Renal cortex interstitium (tissue), 11 donors: ENCODE measurements at regions not wholly inside any gene's neighbourhood (a gene's known extent, or its start where the extent isn't known, plus 50 kb on each side); places are given as distances from the start of the nearest gene placed in this dataset.

Experiments
- DNase-seq, 11 donors: peaks; one replicate each; pipeline ENCODE4 v3.0.0-alpha.2; 2013; ENCODE audit warnings: low read depth in 9 of 11, low spot score in 4 of 11; ENCODE audit errors: extremely low read depth in 1 of 11

DNA sequence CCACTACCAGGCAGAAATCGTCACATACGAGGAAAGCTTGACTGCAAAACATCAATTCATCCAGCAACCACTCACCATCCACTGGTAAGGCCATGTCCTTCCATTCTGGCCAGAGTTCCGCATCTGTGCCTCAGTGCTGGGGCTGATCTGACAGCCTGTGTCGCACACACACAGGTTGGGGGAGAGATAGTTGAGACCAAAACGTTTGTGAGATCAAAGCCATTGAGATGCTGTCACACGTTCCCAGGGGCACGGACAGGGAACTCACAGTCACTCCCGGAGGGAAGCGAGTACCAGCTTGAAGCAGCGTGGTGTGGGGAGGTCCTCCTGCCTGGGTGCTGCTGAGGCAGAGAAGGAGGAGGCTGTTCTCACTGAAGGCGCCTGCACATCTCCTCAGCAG is 458.5 kb upstream of the SALL3 start:
- no peak for DNase-seq

GRCh38 chr18:78521744-78522143 is 457.9 kb upstream of the SALL3 start:
- DNase-seq = no peak

DNA sequence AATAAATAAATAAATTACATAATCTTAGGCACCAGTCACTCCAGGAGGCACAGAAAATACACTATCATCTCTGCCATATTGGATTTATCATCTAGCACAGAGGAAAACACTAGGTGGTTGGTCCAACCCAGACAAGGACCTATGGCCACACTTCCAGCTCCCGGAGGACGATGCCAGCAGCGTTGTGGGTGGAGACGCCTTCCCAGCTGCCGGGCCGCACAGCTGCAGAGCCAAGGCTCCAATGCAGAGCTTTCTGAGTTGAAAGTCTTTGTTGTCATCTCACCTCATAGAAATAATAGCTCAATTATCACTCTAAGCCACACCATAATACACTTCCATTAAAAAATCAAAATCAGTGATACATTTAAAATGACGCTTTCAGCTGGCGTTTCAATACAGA is 457.1 kb upstream of the SALL3 start:
- DNase-seq = no peak

DNA sequence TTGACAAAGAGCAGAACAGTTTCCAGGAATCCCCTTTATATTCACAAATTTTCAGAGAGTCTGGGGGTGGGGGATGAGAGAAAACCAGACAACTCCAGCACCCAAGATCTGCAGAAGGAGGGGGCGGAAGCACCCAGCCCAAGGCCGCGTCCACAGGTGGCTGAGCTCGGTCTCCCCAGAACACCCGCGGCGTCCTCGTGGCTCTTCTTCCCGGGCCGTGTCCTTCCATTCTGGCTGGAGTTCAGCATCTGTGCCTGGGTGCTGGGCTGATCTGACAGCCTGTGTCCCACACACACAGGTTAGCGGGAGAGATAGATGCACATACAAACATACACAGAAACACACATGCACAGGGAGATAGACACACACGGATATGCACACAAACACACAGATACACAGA is 455.8 kb upstream of the SALL3 start:
- no peak for DNase-seq

GRCh38 chr18:78525366-78526111 is 454.1 kb upstream of the SALL3 start:
- DNase-seq = no peak

DNA sequence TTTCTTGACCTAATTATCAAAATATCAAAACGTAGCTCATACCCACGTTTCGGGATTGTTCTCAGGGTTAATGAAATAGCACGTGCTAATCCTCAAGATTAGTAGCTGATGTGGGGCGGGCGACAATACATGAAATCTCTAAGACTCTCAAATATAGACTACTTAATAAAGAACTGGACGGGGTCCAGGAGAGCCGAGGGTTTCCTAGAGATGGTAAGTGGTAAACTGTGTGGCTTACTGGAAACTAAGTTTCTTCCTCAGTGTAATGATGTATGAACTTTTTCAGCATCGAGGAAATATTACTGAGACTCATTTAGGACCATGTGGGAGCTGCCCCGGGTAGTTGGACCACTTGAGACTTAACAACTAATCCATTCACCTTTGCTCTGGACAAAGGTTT is 453.3 kb upstream of the SALL3 start:
- no peak for DNase-seq

GRCh38 chr18:78526923-78527711 is 452.5 kb upstream of the SALL3 start:
- DNase-seq = no peak

- DNase-seq = no peak
Observed at GRCh38 chr18:78527984-78528383, 451.6 kb upstream of the SALL3 start.

DNA sequence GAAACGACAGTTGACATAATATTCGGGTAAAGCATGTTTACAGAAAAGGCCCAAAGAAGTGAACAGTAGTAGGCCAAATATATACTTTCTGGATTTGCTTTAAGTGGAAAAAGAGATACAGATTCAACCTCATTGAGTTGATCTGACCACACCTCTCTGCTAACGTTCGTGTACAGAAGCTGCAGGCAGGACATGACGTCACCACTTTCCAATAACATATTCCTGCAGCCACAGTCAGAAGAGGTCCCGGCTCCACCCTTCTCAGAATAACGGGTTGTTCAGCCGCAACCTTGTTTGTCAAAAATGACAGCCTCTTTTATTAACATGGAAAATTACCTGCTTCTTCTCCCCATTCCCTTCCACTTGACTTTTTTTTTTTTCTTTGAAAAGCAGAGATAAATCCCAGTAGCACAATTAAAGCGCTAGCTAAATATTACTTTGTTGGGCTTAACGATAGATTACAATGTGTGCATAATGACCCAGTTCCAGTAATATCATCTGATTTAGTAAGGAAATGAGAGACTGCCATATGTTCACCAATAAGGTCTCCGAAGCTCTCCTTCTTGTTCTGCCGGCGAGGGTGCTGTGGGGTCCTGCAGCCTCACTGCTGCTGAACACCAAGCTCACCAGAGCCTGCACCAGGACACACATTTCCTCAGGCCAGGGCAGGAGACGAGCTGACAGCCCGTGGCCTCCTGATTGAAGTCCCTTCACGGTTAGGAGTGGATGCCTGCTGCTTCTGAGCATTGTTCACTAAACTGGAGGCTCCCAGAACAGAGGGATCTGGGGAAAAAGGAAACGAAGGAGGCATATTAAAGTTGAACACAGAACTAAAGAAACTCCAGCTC is 451.0 kb upstream of the SALL3 start:
- no peak for DNase-seq

DNA sequence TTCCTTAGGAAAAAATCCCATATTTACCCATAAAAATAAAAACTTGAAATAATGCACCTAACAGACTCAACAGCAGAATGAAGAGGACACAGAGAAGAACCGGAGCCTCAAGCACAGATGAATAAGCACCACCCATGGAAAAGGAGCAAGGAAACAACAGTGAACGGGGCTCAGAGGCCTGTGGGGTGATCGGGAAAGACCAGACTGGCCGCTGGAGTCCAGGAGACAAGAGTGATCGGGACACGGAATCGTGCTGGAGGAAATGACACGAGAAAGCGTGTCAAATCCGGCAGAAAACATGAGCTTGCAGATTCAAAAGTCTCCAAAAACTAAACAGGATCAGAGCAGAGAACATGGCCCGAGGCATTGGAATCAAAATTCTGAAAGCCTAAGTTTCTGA is 448.0 kb upstream of the SALL3 start:
- DNase-seq = no peak

DNA sequence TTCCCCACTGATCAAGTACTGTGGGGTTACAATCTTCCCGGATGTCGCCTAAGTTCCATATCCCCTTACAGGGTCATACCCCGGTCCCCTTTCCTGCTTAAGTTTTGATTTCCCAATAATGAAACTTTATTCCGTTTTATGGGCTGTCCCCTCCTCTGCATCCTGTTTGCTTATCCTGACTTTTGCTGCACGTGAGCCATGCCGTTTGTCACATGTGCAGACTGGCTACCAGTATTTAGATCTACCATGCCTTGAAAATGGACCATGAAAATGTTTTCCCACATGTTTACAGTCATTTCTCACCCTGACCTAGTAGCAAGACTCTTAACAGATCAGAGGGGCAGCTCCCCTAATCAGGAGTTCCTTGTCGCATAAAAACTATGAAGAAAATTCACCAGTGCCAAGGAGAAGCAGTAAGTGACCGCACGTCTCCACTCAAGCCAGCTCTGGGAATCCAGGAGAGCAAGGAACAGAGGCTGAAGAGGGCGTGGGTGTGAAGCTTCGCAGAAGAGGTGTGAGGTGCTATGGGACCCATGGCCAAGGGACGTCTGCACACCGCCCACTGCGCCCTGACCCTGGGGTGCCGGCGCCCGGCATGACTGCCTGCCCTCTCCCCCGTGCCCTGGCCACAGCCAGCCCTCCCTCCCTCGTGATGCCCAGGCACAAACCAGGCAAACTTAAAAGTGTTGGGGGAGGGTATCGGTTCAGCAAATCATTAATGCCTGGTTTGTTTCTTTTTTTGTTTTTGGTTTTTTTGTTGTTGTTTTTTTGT is 440.8 kb upstream of the SALL3 start:
- no peak for DNase-seq

DNA sequence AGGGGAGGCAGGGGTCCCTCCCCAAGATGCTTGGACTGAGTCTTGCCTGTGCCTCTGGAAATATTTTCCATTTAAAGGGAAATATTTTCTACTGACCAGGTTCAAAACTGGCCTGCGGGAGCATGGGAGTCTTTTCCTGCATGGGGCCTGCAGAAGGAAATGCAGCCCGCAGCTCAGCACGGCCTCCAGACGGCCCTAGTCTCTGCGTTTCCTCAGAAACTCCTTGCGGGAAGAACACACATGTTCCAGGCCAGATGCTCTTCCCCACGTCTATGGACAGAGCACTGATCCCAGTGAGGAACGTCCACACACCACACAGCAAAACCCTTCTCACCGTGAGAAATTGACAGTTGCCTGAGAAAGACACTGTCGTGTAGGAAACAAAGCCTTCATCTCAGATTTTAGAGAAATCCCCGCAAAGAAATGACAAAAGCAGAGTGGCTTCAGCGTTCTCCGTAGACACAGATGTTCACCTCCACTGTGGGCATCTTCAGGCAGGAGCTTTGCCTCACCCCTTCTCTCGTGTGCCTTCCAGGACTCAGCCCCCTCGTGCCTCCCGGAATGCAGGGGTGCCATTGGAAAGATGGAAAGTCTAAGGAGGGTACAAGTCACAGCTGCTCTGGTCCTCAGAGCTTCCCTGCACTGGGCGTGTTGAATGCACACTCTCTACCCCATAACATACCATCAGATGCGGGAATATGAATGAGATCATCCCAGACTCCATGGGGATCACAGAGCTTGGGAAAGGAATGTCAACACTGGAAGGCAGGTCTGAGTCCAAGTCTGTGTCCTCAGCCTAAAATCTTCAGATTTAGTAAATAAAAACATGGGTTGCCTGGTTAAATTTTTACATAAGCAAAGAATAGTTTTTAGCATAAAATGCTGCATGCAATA is 438.7 kb upstream of the SALL3 start:
- DNase-seq = no peak

DNA sequence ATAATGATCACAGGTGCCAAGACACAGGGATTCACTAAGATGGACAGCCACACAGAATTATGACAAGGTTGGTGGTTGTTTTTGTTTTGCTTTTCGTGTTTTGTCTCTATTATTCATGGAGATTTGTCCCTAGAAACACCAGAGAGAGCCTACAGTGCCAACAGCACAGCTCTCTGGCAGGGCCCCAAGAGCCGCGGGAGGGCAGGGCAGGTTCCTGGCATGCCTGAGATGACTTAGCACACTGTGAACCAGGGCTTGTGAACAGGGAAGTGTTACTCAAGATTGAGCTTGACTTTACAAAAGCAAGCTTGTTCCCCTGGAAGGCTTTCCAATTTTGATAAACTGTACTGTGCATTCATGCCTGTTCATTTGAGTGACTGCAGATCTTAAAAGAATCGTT is 437.4 kb upstream of the SALL3 start:
- no peak for DNase-seq

GRCh38 chr18:78543201-78543725 is 436.4 kb upstream of the SALL3 start:
- DNase-seq = no peak

DNA sequence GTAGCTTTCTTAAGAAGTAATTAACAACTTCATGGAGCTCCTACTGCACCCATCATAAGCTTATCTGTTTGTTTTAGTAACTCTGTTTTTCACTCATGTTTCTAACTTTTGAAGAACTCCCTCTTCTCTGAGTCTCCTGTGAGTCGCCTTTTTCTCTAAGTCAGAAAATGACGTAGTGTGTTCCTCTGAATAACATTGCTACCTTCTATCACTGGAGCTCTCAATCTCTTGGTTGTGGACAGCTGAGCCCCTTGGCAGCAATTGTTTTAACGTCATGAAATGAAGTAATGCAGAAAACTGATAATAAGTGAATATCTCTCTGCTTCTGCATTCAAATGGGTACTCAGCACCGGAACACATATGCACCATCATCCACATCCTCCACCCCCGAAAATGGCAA is 433.3 kb upstream of the SALL3 start:
- DNase-seq = no peak

GRCh38 chr18:78547817-78548216 is 431.8 kb upstream of the SALL3 start:
- DNase-seq = no peak

GRCh38 chr18:78548261-78549058 is 431.2 kb upstream of the SALL3 start:
- DNase-seq = no peak
